ENCODE measurements at regions not wholly inside any gene's neighbourhood (a gene's known extent, or its start where the extent isn't known, plus 50 kb on each side); places are given as distances from the start of the nearest gene placed in this dataset.

DNA sequence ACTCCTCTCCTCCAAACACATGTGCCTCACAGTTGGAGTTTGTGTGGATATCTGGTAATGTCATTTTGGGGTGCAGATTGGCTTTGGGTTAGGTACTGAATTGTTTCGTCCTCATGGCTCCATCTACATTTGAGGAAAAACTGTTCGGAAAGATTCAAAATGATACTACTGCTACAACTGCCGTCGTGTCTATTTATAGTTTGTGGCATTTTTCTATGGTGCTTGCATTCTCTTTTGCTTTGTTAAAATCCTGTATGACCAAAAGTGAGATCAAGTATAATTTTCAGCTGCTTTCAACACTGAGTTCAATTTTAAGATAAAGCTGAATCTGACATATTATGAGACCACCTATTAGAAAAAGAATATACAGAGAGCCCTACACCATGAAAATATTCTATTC lies 176.3 kb upstream of the DSEL start:
- TF ChIP-seq, protein P1, sequence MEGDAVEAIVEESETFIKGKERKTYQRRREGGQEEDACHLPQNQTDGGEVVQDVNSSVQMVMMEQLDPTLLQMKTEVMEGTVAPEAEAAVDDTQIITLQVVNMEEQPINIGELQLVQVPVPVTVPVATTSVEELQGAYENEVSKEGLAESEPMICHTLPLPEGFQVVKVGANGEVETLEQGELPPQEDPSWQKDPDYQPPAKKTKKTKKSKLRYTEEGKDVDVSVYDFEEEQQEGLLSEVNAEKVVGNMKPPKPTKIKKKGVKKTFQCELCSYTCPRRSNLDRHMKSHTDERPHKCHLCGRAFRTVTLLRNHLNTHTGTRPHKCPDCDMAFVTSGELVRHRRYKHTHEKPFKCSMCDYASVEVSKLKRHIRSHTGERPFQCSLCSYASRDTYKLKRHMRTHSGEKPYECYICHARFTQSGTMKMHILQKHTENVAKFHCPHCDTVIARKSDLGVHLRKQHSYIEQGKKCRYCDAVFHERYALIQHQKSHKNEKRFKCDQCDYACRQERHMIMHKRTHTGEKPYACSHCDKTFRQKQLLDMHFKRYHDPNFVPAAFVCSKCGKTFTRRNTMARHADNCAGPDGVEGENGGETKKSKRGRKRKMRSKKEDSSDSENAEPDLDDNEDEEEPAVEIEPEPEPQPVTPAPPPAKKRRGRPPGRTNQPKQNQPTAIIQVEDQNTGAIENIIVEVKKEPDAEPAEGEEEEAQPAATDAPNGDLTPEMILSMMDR (conservative IDR thresholded peaks at IDR 0.05; ENCODE audit: low read length) = no peak
- no peak for TF ChIP-seq EZH2phosphoT487 (IDR thresholded peaks at IDR 0.05; ENCODE audit: borderline replicate concordance)
